ENCODE measurements at regions not wholly inside any gene's neighbourhood (a gene's known extent, or its start where the extent isn't known, plus 50 kb on each side); places are given as distances from the start of the nearest gene placed in this dataset.

GRCh38 chr2:104521247-104521646 is 332.7 kb upstream of the POU3F3 start:
- TF ChIP-seq CTCF (IDR thresholded peaks at IDR 0.05) (no peak), POLR2A (IDR thresholded peaks at IDR 0.05) (no peak)
